Pons (tissue), 1 donor: ENCODE measurements at regions not wholly inside any gene's neighbourhood (a gene's known extent, or its start where the extent isn't known, plus 50 kb on each side); places are given as distances from the start of the nearest gene placed in this dataset.
A peak's percentile ranks its signal among the peaks of the same experiment; 100 is the strongest.

Experiments
- DNase-seq: peaks from one replicate; pipeline ENCODE4 v3.0.0-alpha.2; 2016; ENCODE audit warnings: low spot score

DNA sequence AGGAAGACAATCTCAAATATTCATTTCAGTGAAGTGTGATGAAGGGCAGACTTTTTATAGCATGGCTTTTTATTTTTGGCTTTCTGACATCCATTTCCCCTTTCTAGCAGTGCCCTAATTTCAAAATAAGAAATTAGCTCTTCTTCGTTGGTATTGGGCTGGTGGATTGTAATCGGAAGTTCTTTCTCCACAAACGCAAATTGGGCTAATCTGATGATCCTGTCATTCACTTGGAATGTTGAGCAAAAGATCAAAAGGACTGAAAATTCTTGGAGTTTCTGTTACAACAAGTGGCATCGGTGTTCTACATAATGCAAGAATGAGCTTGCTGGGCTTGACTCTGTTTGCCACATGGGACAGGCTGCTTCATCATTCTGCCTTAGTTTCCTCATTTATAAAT is 1182.8 kb downstream of the FLRT2 start:
- DNase-seq, result no peak

DNA sequence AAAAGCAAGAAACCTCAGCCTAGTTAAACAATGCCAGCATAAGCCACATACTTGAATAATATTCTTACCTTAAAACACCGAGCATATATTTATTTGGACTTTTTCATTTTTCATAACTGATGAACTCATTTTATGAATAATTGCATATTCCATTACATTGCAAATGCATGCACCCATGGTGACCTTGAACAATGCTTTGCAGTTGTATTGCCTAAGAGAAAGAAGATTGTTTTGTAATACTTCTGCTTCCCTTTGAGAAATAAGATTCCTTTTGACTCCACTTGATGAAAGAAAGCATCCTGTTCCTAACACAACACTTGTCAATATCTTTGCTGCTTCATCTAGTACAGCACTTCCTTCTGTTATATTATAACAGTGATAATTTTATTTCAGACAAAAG is 1182.2 kb downstream of the FLRT2 start:
- DNase-seq, result no peak

DNA sequence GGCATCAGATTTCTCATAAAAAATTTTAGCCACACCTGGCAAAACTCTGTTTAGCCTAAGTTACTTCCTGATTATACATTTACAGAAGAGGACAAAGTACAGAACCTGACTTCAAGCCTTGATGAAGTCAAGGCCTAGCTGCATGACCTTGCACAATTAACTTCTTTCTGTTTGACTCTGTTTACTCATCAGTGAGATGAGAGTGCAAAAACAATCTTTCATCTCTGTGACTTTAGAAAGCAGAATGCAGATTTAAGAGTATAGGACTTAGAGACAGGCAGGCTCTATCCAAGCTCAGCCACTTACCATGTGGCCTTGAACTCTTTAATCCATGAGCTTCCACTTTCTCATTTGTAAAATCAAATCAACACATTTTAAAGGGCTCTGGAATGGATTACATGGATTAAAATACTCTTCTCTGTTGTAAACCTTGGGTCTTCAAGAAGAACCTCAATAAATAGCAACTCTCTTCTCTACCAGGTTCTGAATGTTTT is 1178.9 kb downstream of the FLRT2 start:
- DNase-seq, result no peak

DNA sequence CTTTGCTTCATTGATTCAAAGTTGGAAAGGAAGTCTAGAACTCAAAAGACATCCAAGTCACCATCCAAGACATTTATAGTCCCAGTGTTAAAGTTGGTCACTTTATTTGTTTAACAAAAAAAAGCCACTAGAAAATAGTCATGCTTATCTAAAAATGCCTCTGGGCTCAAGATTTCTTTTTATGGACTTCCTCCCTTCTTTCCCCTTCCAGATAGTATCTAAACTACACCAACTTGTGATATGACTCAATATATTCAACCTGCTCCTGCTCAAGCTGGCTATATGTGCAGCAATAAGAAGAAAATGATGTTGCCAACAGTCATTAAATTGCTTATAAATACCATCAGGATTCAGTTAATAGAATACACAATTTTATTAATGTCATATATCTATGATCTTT is 1177.1 kb downstream of the FLRT2 start:
- no peak for DNase-seq

DNA sequence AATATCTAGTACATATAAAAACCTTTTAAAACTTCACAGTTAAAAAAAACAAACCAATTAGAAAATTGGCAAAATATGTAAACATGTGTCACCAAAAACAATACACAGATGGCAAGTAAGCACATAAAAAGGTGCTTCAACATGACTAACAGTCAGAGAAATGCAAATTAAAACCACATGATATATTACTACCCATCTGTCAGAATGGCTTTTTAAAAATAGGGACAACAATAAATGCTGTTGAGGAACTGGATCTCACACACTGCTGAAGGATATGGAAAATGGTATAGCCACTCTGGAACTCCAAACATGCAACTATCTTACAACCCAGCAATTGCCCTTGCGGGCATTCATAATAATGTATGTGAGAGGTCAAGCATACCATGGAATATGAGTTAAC is 1153.6 kb downstream of the FLRT2 start:
- DNase-seq, result no peak

DNA sequence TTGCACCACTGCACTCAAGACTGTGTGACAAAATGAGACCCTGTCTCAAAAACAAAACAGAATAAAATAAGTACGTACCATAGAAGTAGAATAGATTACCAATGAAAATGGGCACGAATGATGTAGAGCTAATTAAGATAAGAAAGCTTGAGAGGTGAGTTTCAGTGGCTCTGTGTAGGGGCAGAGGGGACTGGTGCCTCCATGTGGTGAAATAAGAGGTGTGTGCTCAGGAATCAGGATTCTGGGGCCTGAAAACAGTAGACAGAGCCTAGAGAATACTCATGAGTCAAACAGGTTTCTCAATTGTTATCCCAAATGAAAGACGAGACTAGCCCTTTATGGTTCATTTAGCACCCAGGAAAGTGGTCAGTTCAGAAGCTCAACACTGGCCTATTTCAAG is 1145.1 kb downstream of the FLRT2 start:
- no peak for DNase-seq

DNA sequence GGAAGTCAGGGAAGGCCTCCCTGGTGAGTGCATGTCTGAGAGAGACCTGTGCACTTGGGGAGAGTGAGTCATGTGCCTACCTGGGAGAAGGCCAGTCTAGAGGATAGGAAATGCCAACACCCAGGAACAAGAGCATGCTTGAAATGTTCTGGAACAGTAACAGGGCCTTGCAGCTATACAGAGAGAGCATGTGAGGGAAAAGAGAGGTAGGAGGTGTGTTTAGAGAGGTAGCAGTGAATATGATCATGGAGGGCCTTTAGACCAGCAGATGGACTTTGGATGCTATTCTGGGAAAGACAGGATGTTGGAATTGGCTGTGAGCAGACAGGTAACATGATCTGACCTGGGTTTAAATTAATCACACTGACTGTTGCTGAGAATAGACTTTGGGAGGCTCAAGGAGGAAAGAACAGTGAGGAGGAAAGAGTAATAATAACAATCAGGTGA is 1143.6 kb downstream of the FLRT2 start:
- DNase-seq, result no peak

DNA sequence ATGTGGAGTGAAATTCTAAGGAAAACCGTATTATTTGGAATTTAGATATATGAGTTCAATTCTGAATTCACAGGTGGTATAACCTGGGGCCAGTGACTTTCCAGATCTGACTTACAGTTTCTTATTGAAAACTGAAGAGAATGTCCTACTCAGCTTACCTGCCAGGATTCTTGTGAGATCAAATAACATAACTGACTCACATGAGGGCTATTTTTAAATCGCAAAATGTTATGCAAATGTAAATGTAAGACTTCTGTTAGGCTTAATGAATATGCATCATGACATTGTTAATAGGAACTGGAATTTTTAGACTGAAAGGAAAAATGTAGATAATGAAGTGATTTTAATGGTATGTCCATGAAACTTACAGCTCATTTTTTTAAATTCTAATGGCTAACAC is 1142.1 kb downstream of the FLRT2 start:
- no peak for DNase-seq

DNA sequence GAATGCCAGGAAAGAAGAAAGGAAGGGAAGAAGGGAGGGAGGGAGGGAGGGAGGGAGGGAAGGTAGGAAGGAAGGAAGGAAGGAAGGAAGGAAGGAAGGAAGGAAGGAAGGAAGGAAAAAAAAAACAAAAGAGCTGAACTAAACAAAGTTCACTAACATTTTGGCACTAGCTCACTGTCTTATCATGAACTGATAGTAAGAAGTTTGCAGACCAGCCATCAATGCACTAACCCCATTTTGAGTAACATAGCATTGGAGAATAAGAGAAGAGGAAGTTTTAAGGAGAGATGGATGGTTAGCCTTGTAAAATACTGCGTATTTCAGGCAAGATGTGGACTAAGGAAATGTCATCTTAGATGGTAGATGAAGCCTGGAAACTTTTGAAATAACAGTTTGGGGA is 1136.0 kb downstream of the FLRT2 start:
- no peak for DNase-seq

DNA sequence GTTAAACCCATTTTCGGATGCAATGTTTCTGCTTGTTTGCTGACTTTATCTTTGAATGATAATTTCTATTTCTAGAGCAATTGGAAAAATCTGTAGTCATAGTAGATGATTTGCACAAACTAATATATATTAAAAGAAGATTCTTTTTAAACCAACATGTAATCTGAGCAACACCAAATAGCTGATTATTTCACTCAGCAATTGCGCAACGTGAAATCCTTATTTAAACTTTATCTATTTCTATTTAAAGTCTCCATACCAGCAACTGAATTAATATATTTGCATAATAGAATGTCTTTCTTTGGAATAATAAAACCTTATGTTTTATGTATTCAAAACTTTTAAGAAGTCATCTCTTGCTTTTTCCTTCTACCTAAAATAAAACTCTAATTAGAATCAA is 1132.4 kb downstream of the FLRT2 start:
- DNase-seq, result no peak

DNA sequence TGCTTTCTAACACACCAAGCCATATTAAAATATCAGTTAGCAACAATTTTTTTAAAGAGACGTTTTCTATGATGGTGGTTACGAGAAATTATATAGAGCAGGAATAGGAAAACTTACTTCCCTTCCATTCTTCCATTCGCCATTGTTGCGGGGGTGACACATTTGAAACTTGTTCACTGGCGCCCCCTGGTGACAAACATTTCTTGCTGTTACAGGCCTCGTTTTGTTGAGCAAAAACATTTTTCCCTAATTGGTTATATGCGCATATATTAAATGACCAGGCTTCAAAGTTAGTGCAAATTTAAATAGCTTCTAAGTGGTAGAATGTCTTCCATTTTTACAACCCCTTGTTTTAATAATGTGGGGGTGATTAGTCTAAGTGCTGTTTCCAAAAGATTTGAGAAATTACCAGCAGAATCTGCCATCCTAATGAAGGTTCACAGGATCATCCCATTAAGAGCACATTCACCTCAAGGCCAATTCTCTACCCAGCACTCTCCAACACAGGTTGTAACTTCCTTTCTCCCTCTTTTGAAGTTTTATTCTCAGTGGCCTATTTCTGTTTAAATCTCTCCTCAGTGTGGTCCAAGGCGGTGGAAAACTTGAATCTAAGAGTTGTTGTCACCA is 1124.7 kb downstream of the FLRT2 start:
- DNase-seq, result peak; percentile 20

DNA sequence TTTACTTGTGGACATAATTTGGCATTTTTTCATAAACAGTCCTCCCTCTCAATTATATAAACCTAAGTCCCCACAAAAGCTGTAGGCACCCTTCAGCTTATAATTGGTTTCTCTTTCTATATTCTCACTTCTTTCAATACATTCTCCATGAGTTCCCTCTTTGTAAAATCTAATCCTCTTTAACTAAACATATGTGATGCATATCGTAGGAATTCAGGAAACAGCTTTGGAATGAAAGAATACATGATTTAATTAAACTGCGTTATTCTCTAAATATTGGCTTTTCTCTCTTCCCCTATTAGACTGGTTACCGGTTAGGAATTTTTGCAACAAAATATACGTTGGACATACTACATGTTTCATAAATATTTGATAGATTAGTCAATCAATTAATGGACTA is 1122.6 kb downstream of the FLRT2 start:
- no peak for DNase-seq

DNA sequence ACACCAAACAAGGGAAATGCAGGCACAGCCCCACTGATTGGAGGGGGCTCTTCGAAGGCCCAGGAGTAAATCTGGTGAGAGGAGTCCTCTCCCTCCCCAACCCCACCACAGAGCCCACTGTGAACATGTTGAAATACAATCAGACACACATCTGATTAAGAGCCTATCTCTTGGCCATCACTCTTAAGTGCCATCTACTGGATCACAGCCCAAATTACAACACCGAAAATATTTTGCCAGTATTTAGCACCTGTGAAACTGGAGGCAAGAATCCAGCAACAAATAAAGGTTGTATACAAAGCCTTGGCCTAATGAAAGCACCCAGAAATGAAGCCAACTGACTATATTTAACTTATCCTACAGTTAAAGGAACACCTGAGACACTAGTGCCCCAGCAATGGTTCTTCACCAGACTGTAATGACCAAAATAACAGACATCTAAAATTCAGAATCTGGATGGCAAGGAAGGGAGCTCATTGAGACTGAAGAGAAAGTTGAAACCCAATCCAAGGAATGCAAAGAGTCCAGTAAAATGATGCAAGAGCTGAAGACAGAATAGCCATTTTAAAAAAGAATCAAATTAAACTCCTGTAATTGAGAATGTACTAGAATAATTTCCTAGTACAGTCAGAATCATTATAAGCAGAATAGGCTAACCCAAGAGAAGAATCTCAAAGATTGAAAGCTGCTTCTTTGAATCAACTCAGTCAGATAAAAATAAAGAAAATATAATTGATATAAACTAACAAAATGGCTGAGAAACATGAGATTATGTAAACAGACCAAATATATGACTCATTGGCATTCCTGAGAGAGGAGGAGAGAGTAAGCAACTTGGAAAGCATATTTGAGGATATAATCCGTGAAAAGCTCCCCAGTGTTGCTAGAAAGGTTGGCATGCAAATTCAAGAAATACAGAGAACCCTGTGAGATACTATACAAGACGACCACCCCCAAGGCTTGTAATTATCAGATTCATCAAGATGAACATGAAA is 1117.0 kb downstream of the FLRT2 start:
- DNase-seq, result no peak

DNA sequence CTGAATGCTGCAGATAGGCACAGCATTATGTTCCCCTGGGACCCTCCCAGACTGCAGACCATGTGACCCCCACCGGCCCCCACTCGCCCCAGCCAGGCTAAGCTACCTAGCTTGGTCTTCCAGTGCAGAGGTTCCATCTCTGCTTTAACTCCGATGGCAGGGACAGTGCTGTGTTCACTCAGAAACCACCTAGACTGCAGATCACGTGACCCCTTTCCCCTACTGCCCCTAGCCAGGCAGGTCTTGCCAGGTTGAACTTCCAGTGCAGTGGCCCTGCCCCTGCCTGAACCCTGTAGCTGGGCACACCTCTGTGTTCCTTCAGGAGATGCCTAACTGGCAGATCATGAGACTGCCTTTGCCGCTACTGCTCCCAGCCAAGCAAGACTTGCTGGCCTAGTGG is 1116.2 kb downstream of the FLRT2 start:
- no peak for DNase-seq

DNA sequence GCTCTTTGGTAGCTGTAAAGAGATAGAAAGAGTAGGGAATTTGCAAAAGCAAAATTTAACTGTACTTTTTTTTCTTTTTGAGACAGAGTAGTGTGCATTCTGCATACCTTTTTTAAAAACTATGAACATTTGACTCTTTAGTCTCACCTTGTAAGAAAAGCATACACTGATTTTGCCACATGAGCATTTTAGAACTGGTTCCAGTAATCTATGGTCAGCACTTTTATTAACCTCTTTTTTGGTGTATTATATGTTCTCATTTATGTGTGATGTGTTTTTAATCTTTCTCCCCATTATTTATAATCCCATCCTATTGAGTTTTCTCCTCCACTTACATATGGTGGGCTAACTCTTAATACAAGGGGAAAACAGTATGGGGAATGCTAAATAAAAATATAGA is 1111.4 kb downstream of the FLRT2 start:
- DNase-seq, result no peak

DNA sequence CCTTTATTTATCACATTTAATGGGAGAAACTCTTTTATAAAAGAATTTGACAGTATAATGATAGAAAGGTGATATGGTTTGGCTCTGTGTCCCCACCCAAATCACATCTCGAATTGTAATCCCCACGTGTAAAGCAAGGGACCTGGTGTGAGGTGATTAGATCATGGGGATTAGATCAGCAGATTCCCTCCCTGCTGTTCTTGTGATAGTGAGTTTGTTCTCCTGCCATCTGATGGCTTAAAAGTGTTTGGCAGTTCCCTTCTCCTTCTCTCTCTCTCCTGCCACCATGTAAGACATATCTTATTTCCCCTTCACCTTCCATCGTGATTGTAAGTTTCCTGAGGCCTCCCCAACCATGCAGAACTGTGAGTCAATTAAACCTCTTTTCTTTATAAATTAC is 1110.3 kb downstream of the FLRT2 start:
- no peak for DNase-seq

DNA sequence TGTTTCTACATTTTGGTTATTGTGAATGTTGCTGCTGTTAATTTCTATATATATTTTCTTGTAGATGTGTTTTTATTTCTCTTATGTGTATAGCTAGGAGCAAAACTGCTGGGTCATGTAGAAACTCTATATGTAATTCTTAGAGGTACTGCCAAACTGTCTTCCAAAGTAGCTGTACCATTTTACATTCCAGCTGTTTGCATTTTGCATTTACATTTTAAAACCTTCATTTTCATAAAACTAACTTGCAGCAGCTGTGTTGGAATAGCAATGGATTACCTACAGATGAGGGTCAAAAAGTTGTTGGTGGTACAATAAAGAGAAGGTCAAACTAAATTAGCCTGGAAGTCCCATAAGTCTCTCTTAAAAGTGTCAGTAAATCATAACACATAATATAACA is 1109.7 kb downstream of the FLRT2 start:
- DNase-seq, result no peak

DNA sequence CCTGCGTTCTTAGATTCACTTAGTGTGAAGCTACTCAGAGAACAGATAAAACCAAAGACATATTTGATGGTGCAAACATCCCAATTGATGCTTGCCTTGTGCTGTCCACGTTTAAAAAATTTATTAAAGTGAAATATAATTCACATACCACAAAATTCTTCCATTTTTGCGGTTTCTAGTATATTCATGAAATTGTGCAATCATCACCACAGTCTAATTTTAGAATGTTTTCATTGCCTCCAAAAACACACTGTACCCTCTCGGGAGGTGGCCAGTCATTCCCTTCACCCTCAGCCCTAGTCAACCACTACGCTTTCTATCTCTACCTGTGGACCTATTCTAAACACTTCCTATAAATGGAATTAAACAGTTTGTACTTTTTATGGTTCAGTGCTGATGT is 1109.2 kb downstream of the FLRT2 start:
- DNase-seq, result no peak

DNA sequence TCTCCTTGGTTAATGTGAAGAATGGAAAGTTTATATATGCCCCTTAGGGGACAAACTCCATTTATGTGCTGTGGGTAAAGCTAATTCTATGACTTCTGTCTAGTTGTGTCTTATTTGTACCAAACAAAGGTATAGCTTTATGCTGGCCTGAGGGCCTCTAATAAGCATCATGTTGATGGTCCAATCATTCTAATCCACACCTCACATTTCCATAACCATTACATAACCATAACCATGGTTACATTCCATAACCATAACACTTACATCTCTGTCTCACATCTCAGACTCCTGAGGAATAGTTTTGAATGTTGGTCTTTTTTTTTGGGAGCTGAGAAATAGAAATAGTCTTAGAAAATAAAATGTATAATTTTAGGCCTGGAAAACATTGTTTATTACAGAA is 1097.1 kb downstream of the FLRT2 start:
- DNase-seq, result no peak

DNA sequence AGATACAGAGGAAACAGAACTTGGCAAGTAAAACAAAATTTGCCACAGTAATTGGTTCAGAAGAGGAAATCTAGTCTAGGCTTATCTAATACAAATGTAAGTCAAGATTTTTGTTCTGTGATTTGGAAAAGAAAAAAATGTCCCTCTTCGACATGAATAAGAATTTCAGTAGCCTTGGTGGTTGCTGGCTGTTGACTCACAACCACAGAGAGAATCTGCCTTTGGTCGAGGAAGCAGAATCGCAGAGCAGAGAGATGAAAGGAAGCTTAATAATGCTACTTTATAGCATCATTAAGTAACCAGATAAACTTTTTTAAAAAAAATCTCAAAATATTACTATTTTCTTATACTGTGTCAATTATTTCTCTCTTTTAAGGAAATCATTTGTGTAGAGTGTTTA is 1096.6 kb downstream of the FLRT2 start:
- no peak for DNase-seq

DNA sequence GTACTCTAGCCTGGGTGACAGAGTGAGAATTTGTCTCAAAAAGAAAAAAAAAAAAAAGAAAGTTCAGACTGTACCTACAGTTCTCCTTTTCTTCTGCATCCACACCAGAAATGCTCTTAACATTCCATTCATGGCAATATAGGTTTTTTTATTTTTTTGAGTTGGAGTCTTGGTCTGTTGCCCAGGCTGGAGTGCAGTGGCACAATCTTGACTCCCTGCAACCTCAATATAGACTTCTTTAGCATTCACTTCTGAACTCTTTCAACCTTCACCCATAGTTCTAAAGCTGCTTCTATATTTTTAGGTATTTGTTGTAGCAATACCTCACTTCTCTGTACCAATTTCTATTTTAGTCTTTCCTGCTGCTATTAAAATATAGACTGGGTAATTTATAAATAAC is 1095.7 kb downstream of the FLRT2 start:
- no peak for DNase-seq

DNA sequence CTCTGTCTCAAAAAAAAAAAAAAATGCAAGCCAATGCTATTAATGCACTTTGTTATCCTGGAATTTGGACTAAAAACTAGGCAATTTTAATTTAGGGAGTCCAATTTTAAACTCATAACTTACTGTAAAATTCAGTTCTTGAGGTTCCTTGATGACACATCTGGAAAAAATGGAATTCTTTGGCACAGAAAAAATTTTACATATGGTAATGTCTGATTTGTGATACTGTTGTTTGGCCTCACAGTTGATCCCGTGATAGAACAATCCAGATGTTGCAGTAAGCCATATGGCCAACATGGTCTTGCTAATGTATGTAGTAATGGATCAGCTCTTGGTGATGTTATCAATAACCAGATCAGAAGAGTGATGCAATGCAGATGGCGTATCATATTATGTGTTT is 1089.8 kb downstream of the FLRT2 start:
- DNase-seq, result no peak

DNA sequence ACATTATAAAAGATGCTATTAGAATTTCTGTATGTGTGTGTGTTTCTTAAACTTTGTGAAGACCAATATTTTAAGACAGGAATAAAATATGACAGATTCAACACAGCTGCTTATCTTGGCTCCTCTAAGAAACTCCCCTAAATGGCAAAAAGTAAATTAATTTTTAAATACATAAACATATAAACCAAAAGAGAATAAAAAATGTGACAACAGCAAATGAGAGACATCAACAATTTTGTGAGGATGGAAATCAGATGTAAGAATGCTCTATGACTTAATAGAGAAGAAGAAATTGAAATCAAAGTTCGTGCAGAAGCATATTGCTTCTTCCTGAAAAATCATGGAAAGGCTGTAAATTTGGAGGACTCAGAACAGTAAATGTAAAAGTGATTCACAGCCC is 1083.8 kb downstream of the FLRT2 start:
- no peak for DNase-seq
